Heart left ventricle (tissue), 16 donors: ENCODE measurements at regions not wholly inside any gene's neighbourhood (a gene's known extent, or its start where the extent isn't known, plus 50 kb on each side); places are given as distances from the start of the nearest gene placed in this dataset.
"Not testable (repeated sequence)": the region's sequence is repeated elsewhere in the genome, so short reads cannot be mapped to it uniquely, and the experiment has no call there.

Experiments used
- ATAC-seq, 4 donors: fragments of 200-7000 bp; cut with Tn5 transposase; one replicate each; pipeline ENCODE4 v1.9.1; 2020 to 2022; ENCODE audit warnings: moderate library complexity in 4 of 4, mild to moderate bottlenecking in 3 of 4, moderate number of reproducible peaks in 1 of 4
- DNase-seq, 5 donors: peaks; one replicate each; pipeline ENCODE4 v3.0.0-alpha.2; 2020
- H3K27ac ChIP-seq, 12 donors: fragments of 200-600 bp; sonication (generic) in 4 of 12; one replicate each; pipeline versions ENCODE4 v1.5.0 to v1.8.0; 2016 to 2022; ENCODE audit warnings: mild to moderate bottlenecking in 2 of 12
- H3K27me3 ChIP-seq, 9 donors: fragments of 200-600 bp; sonication (generic) in 2 of 9; one replicate each; pipeline versions ENCODE4 v1.5.1 to v1.8.0; 2016 to 2022; ENCODE audit warnings: mild to moderate bottlenecking in 3 of 9
- H3K36me3 ChIP-seq, 9 donors: fragments of 200-600 bp; sonication (generic) in 2 of 9; one replicate each; pipeline versions ENCODE4 v1.5.0 to v1.8.0; 2018 to 2022; ENCODE audit warnings: mild to moderate bottlenecking in 2 of 9
- H3K4me1 ChIP-seq, 12 donors: fragments of 200-600 bp; sonication (generic) in 4 of 12; one replicate each; pipeline versions ENCODE4 v1.5.0 to v1.8.0; 2016 to 2022; ENCODE audit warnings: mild to moderate bottlenecking in 3 of 12
- H3K4me3 ChIP-seq, 12 donors: fragments of 200-600 bp; sonication (generic) in 4 of 12; one replicate each; pipeline versions ENCODE4 v1.5.0 to v1.8.0; 2017 to 2022; ENCODE audit warnings: mild to moderate bottlenecking in 9 of 12, moderate library complexity in 4 of 12
- H3K9me3 ChIP-seq, 12 donors: fragments of 200-600 bp; sonication (generic) in 4 of 12; one replicate each; pipeline versions ENCODE4 v1.5.0 to v1.8.0; 2016 to 2022; ENCODE audit warnings: mild to moderate bottlenecking in 1 of 12
- POLR2A ChIP-seq, 2 donors: fragments of 450-650 bp; IDR thresholded peaks; one replicate each; pipeline ENCODE4 v1.6.1; 2017; ENCODE audit warnings: antibody characterized with exemption in 2 of 2, mild to moderate bottlenecking in 2 of 2, moderate library complexity in 2 of 2
- WGBS, 4 donors: extraction: QIAGEN DNeasy Blood & Tissue Kit in 2 of 4; methylation state at CpG; one replicate each; pipeline versions ENCODE4 v1.1.5 to v1.1.7; 2013 to 2018; 5-methylcytosine and 5-hydroxymethylcytosine counted together
- intact Hi-C, 10 donors: fragments of 100-400 bp; cut with DNase I; formaldehyde crosslinking; loops; one replicate each; pipeline versions ENCODE4 v1.11.1 to v1.14.2; 2022
- TF ChIP-seq, protein P1 (sequence below), 12 donors: fragments of 200-600 bp; sonication (generic) in 4 of 12; IDR thresholded peaks; one replicate each; pipeline versions ENCODE4 v1.5.0 to v1.8.0; 2018 to 2022; ENCODE audit warnings: antibody characterized with exemption in 12 of 12, mild to moderate bottlenecking in 5 of 12
- donor health status: ischemic (EF 13 %, LVEDD 7.1; RV severe dilation, severe dysfunction).
- donor health status: healthy with polysubstance abuse.
- donor health status: DM: no; HTN: yes; CAD: no.
- donor health status: DM: no; HTN: no; CAD: no.
- donor health status: ischemic (EF 25% LVEDD 6.9; RV normal size, moderate dysfunction).
- donor health status: ischemic (EF 25% LVEDD 5.7; RV mildly dilated, moderate dysfunction).
- donor health status: healthy.
- donor health status: DM: yes; HTN: yes; CAD: no.
- donor health status: ischemic (EF 35%, LVEDD 5.7; RV mildly dilated, moderate dysfunction).
- donor health status: nonischemic (EF 11% LVEDD 7.7; RV severe dilation, severe dysfunction).
- donor health status: DM: yes; HTN: yes; CAD: no.
- donor health status: PGD.
- donor health status: ischemic (EF 29% LVEDD 5.4; RV normal size, mild dysfunction).
- donor health status: nonischemic (EF 23%, LVEDD 6.1; RV moderate dilation, normal function).

DNA sequence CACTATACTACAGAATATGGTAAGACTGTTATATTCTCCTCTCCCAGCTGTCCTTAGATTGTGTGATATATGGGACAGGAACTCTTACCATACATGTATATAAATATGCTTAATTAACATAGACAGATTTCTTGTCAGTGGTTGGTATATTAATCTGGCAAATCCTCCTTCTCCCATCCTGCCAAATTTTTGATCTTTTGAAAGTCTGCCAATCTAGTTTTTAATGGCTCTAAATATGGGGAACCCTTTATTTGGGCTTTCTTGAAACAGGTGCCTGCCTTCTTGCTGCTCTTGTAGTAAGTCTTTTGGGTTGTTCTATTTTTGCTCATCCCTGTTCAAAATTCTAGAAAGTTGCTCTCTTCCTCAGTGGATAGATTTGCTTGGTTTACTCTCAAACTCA, 63.5 kb downstream of the SPATA31D1 start:
- Histone ChIP-seq H3K27me3 (no peaks in the 10 kb centered on the region), H3K4me3 (no peak overlapping the region), H3K9me3 (no peaks in the 10 kb centered on the region), H3K4me1 (no peaks in the 10 kb centered on the region), H3K27ac (no peak overlapping the region), H3K36me3 (no peaks in the 10 kb centered on the region)
- DNase-seq (no peak), ATAC-seq (no peak)
- TF ChIP-seq POLR2A (IDR thresholded peaks at IDR 0.05) = no peak
- TF ChIP-seq, protein P1, sequence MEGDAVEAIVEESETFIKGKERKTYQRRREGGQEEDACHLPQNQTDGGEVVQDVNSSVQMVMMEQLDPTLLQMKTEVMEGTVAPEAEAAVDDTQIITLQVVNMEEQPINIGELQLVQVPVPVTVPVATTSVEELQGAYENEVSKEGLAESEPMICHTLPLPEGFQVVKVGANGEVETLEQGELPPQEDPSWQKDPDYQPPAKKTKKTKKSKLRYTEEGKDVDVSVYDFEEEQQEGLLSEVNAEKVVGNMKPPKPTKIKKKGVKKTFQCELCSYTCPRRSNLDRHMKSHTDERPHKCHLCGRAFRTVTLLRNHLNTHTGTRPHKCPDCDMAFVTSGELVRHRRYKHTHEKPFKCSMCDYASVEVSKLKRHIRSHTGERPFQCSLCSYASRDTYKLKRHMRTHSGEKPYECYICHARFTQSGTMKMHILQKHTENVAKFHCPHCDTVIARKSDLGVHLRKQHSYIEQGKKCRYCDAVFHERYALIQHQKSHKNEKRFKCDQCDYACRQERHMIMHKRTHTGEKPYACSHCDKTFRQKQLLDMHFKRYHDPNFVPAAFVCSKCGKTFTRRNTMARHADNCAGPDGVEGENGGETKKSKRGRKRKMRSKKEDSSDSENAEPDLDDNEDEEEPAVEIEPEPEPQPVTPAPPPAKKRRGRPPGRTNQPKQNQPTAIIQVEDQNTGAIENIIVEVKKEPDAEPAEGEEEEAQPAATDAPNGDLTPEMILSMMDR (IDR thresholded peaks at IDR 0.05) = no peak
- intact Hi-C loops = no loop called here

DNA sequence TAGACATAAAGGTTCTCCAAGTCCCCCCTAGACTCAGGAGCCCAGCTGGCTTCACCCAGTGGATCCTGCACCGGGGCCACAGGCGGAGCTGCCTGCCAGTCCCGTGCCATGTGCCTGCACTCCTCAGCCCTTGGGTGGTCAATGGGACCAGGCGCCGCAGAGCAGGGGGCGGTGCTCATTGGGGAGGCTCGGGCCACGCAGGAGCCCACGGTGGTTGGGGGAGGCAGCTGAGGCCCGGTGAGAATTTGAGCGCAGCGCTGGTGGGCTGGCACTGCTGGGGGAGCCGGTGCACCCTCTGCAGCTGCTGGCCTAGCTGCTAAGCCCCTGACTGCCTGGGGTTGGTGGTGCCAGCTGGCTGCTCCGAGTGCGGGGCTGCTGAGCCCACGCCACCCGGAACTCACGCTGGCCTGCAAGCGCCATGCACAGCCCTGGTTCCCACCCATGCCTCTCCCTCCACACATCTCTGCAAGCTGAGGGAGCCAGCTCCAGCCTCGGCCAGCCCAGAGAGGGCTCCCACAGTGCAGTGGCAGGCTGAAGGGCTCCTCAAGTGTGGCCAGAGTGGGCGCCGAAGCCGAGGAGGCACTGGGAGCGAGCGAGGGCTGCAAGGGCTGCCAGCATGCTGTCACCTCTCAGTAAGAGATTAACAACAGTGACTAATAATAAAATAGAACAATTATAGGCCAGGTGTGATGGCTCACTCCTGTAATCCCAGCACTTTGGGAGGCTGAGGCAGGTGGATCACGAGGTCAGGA, 65.9 kb downstream of the SPATA31D1 start:
- H3K36me3 ChIP-seq = no peaks in the 10 kb centered on the region
- no peaks in the 10 kb centered on the region for H3K9me3 ChIP-seq
- TF ChIP-seq, protein P1 (IDR thresholded peaks at IDR 0.05) = no peak
- TF ChIP-seq POLR2A (IDR thresholded peaks at IDR 0.05) = no peak
- intact Hi-C loops = no loop called here
- no peaks in the 10 kb centered on the region for H3K27me3 ChIP-seq
- no peak overlapping the region for H3K27ac ChIP-seq
- H3K4me3 ChIP-seq = no peak overlapping the region
- no peaks in the 10 kb centered on the region for H3K4me1 ChIP-seq
- WGBS, 4 donors = 92 to 98% (median 96%) methylated on average over 8 to 26 of the region's 26 CpGs
- DNase-seq (no peak), ATAC-seq (no peak)

DNA sequence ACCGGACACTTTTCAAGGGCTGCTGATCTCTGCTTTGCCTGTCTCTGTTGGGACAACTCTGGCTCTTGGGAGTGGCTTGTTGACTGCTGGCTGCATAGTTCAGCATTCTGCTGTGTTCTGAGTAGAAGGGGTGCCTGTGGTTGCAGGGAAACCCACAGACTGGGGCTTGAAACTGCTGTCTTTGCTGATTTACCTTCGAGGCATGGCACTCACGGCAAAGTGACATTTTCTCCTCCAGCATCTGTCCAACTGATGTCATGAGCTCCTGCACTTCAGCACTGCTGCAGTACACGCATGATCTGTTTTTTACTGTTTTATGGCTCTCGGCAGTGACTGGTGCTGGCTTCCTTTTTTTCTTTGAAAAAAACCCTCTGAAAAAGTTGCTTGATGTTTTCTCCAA, 69.2 kb downstream of the SPATA31D1 start:
- DNase-seq = no peak
- no peaks in the 10 kb centered on the region for H3K36me3 ChIP-seq
- no peak for ATAC-seq
- no peaks in the 10 kb centered on the region for H3K27me3 ChIP-seq
- intact Hi-C loops = no loop called here
- H3K9me3 ChIP-seq = no peaks in the 10 kb centered on the region
- no peaks in the 10 kb centered on the region for H3K4me1 ChIP-seq
- H3K27ac ChIP-seq = no peak overlapping the region
- no peak for TF ChIP-seq POLR2A (IDR thresholded peaks at IDR 0.05)
- TF ChIP-seq, protein P1 (IDR thresholded peaks at IDR 0.05) = no peak
- WGBS, 4 donors = 81 to 85% (median 83%) methylated on average over 5 of the region's 5 CpGs
- H3K4me3 ChIP-seq = no peak overlapping the region

DNA sequence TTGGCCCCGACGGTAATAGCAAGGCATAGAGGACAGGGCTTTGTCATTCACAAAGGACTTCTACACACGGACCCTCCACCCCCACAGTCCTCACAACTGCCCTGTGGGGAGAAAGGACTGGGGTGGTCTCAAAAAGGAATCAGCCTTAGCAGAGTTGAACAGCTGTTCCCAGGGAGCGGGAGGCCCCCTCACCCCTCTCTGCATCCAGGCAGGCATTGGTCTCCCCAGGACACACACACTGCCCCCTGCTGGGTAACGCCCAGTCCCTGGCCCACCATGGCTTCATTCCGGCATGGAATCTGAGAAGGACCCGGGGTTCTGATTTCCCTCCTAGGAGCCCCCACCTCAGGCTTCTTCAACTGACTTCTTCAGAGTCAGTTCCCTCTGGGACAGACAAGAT, 73.2 kb downstream of the SPATA31D1 start:
- H3K9me3 ChIP-seq, intact Hi-C loops, ATAC-seq, H3K4me1 ChIP-seq, H3K27ac ChIP-seq, H3K4me3 ChIP-seq, DNase-seq, H3K27me3 ChIP-seq, H3K36me3 ChIP-seq: not testable (repeated sequence)
- WGBS, 4 donors = 85 to 89% (median 87%) methylated on average over 7 of the region's 7 CpGs

DNA sequence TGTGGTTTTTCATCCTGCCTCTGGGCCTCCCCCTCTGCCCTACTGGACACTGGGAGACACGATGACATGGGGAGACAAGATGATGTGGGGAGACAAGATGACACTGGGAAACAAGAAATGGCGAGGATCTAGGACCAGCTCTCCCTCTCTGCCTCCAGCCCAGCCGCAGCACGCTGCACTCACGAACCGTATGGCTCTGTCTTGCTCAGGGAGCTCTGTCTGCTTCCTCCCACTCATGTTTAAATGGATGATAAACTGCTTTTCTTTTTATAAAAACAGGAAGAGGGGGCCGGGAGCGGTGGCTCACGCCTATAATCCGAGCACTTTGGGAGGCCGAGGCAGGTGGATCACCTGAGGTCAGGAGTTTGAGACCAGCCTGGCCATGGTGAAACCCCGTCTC, 73.7 kb downstream of the SPATA31D1 start:
- DNase-seq (no peak), ATAC-seq (no peak)
- H3K27ac ChIP-seq = no peak overlapping the region
- intact Hi-C loops = no loop called here
- no peaks in the 10 kb centered on the region for H3K27me3 ChIP-seq
- no peaks in the 10 kb centered on the region for H3K9me3 ChIP-seq
- no peak for TF ChIP-seq POLR2A (IDR thresholded peaks at IDR 0.05)
- TF ChIP-seq, protein P1 (IDR thresholded peaks at IDR 0.05) = no peak
- 81 to 88% (median 84%) methylated on average over 12 of the region's 12 CpGs for WGBS, 4 donors
- H3K36me3 ChIP-seq = no peaks in the 10 kb centered on the region
- H3K4me1 ChIP-seq = no peaks in the 10 kb centered on the region
- no peak overlapping the region for H3K4me3 ChIP-seq
